HFFc6 (cell line): ENCODE measurements at regions not wholly inside any gene's neighbourhood (a gene's known extent, or its start where the extent isn't known, plus 50 kb on each side); places are given as distances from the start of the nearest gene placed in this dataset.

Experiments used
- DNase-seq: peaks from one replicate; pipeline ENCODE4 v3.0.0-alpha.2; 2018
- H3K27ac Mint-ChIP-seq: 2 replicates; pipeline ENCODE4 v1.8.0; 2020; ENCODE audit warnings: mild to moderate bottlenecking, mixed read lengths
- H3K27me3 Mint-ChIP-seq: 2 replicates; pipeline ENCODE4 v1.8.0; 2021; ENCODE audit warnings: mild to moderate bottlenecking, moderate library complexity, mixed read lengths; ENCODE audit not compliant: insufficient read depth
- H3K36me3 Mint-ChIP-seq: 2 replicates; pipeline ENCODE4 v1.8.0; 2021; ENCODE audit warnings: low read depth, mixed read lengths
- H3K4me1 Mint-ChIP-seq: 2 replicates; pipeline ENCODE4 v1.8.0; 2020; ENCODE audit warnings: low read depth, mixed read lengths
- H3K4me3 Mint-ChIP-seq: 2 replicates; pipeline ENCODE4 v1.8.0; 2020; ENCODE audit warnings: mild to moderate bottlenecking, moderate library complexity, mixed read lengths
- H3K9me3 Mint-ChIP-seq: 2 replicates; pipeline ENCODE4 v1.8.0; 2020; ENCODE audit warnings: mild to moderate bottlenecking, mixed read lengths
- TF ChIP-seq, protein P1 (sequence below): fragments of 200-600 bp; sonication (generic); IDR thresholded peaks from 2 replicates; pipeline ENCODE4 v1.5.0; 2021; ENCODE audit warnings: antibody characterized with exemption, mild to moderate bottlenecking

DNA sequence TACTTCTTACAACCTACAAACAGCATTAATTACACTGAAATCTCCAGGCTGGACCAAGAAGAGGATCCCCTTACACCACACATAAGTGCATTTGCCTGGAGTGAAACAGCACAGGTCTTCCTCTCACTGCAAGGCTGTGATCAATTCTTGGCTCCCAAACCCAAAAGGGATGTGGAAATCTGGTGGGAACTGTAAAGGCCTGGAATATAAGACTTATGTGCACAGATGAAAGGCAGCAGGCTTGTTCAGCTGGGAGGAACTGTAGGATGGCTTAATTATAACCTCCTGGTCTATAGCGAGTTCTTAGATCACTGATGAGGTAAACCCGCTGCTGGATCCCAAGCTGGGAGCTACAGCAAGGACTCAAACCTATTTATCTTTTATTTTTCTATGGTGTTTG lies 182.9 kb upstream of the TNC start:
- Mint-ChIP-seq H3K36me3 (no peaks in the 10 kb centered on the region), H3K9me3 (no peaks in the 10 kb centered on the region), H3K4me3 (no peak overlapping the region), H3K27me3 (peaks cover 2% of the 10 kb centered on the region; the same call in 1 of the 2 replicates), H3K4me1 (peaks cover 7% of the 10 kb centered on the region), H3K27ac (no peak overlapping the region)
- DNase-seq, result no peak
- TF ChIP-seq, protein P1, sequence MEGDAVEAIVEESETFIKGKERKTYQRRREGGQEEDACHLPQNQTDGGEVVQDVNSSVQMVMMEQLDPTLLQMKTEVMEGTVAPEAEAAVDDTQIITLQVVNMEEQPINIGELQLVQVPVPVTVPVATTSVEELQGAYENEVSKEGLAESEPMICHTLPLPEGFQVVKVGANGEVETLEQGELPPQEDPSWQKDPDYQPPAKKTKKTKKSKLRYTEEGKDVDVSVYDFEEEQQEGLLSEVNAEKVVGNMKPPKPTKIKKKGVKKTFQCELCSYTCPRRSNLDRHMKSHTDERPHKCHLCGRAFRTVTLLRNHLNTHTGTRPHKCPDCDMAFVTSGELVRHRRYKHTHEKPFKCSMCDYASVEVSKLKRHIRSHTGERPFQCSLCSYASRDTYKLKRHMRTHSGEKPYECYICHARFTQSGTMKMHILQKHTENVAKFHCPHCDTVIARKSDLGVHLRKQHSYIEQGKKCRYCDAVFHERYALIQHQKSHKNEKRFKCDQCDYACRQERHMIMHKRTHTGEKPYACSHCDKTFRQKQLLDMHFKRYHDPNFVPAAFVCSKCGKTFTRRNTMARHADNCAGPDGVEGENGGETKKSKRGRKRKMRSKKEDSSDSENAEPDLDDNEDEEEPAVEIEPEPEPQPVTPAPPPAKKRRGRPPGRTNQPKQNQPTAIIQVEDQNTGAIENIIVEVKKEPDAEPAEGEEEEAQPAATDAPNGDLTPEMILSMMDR, result no peak

DNA sequence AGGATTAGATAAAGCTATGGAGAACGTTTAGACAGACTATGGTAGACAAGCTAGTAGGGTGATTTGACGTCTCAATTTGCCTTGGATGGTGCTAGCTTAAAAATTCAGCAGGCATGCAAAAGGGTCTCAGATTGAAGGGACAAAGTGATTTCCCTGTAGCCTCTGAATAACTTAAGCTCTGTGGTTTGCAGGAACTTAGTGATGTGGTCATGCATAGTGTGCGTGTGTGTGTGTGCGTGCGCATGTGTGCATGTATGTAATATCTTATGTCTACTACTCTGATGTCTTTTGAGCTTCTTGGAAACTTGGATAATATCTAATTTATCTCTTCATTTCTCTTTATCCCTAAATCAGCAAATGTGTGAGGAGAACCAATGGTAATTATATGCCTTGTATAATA lies 183.6 kb upstream of the TNC start:
- DNase-seq, result no peak
- no peak overlapping the region for H3K27ac Mint-ChIP-seq
- TF ChIP-seq, protein P1, result no peak
- no peak overlapping the region for H3K4me3 Mint-ChIP-seq
- no peaks in the 10 kb centered on the region for H3K9me3 Mint-ChIP-seq
- peaks cover 2% of the 10 kb centered on the region; the same call in 1 of the 2 replicates for H3K27me3 Mint-ChIP-seq
- peaks cover 7% of the 10 kb centered on the region for H3K4me1 Mint-ChIP-seq
- no peaks in the 10 kb centered on the region for H3K36me3 Mint-ChIP-seq

DNA sequence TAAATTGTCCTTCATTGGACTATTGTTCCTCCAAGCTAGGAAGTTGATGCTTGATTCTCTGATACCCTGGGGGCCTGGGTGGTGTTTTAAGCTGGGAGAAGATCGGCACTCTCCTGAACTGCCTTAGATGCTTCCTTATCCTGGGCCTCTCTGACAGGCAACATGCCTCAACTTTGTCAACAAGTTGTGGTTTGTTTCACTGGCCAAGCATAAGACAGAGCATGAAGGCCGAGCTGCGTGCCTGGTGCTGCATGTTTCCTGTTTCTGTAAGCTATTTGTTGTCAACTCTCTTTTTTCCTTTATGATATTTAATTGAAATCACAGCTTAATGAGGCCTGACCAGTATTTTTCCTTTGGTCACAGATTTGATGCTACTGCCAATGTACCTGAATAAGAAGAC lies 187.6 kb upstream of the TNC start:
- Mint-ChIP-seq H3K27me3 (no peaks in the 10 kb centered on the region), H3K36me3 (no peaks in the 10 kb centered on the region), H3K9me3 (no peaks in the 10 kb centered on the region), H3K4me1 (no peaks in the 10 kb centered on the region), H3K4me3 (no peak overlapping the region), H3K27ac (no peak overlapping the region)
- TF ChIP-seq, protein P1, result no peak
- DNase-seq, result no peak

DNA sequence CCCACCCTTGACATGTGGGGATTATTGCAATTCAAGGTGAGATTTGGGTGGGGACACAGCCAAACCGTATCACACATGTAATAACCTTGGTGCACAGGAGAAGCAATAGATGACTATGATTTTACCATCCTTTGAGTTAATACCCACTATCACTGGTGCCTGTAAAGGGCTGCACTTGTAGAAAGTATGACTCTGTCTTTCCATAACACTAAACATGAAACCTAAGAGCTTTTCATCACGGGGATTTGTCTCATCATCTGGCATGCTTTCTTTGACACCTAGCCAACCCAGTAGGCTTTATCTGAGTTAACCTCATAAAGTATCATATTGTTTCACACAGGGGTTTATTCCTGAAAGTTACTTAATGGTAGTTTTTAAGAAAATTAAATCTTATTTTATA lies 188.9 kb upstream of the TNC start:
- H3K36me3 Mint-ChIP-seq, result no peaks in the 10 kb centered on the region; the same call in 1 of the 2 replicates
- no peak overlapping the region for H3K27ac Mint-ChIP-seq
- no peaks in the 10 kb centered on the region for H3K4me1 Mint-ChIP-seq
- H3K27me3 Mint-ChIP-seq, result no peaks in the 10 kb centered on the region
- TF ChIP-seq, protein P1, result no peak
- DNase-seq, result no peak
- H3K9me3 Mint-ChIP-seq, result no peaks in the 10 kb centered on the region
- H3K4me3 Mint-ChIP-seq, result no peak overlapping the region

DNA sequence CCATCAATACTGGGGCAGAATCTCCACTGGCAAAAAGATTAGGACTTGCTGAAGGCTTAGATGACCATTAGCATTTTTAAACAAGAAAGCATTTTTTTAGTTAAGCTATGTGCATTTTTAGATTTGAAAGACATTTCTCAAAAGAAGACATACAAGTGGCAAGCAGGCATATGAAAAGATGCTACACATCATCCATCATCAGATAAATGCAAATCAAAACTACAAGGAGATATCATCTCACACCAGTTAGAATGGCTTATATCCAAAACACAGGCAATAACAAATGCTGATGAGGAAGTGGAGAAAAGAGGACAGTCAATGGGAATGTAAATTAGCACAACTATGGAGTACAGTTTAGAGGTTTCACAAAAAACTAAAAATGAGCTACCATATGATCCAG lies 195.6 kb upstream of the TNC start:
- DNase-seq, result no peak
- H3K36me3 Mint-ChIP-seq, result no peaks in the 10 kb centered on the region; the same call in 1 of the 2 replicates
- no peak overlapping the region for H3K4me3 Mint-ChIP-seq
- H3K4me1 Mint-ChIP-seq, result peaks cover 5% of the 10 kb centered on the region; the same call in 1 of the 2 replicates
- peaks cover 6% of the 10 kb centered on the region for H3K9me3 Mint-ChIP-seq
- H3K27ac Mint-ChIP-seq, result no peak overlapping the region
- H3K27me3 Mint-ChIP-seq, result peaks cover 5% of the 10 kb centered on the region; the same call in 1 of the 2 replicates
- TF ChIP-seq, protein P1, result no peak

DNA sequence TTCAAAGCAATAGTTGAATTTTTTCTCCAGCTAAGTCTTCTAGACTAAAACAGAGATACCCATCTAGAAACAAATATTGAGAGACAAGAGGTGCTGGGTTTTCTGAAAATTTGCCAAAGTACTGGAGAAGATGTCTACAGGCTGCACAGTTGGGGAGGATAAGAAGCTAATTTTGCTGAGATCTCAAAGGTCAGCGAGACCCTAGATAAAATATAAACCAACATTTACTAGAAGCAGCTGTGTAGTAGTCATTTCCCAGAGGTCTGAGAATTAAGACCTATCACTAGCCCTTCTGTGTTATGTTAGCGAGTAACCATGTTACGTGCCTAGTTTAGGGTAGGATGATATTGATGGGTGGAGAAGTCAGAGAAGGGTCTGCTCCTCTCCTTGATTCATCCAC lies 208.5 kb upstream of the TNC start:
- Mint-ChIP-seq H3K36me3 (no peaks in the 10 kb centered on the region), H3K27me3 (peaks cover 7% of the 10 kb centered on the region; the same call in 1 of the 2 replicates), H3K4me3 (no peak overlapping the region), H3K9me3 (no peaks in the 10 kb centered on the region), H3K27ac (no peak overlapping the region), H3K4me1 (peaks cover 18% of the 10 kb centered on the region; the same call in 1 of the 2 replicates)
- DNase-seq, result no peak
- TF ChIP-seq, protein P1, result no peak
